K562 (cell line): ENCODE measurements at regions not wholly inside any gene's neighbourhood (a gene's known extent, or its start where the extent isn't known, plus 50 kb on each side); places are given as distances from the start of the nearest gene placed in this dataset.

ENCODE experiments used
- BDP1 ChIP-seq: IDR thresholded peaks from 3 replicates; pipeline ENCODE4 v1.6.1; 2011; ENCODE audit not compliant: insufficient read length, insufficient read depth
- BMI1 ChIP-seq: fragments of 150-350 bp; IDR thresholded peaks from 2 replicates; pipeline ENCODE4 v1.6.1; 2014; ENCODE audit warnings: low read length
- E2F3 ChIP-seq: fragments of 250-450 bp; sonication (Bioruptor Pico); IDR thresholded peaks from 2 replicates; pipeline ENCODE4 v1.4.0; 2020; ENCODE audit warnings: mild to moderate bottlenecking
- EZH2 ChIP-seq: IDR thresholded peaks from 2 replicates; pipeline ENCODE4 v1.6.1; 2012; ENCODE audit warnings: low read depth, mild to moderate bottlenecking, inconsistent platforms, low read length, borderline replicate concordance
- MYC ChIP-seq, 2 experiments: fragments of 250-450 bp in 1 of 2; sonication (Bioruptor Pico) in 1 of 2; IDR thresholded peaks; 2 replicates each; pipeline versions ENCODE4 v1.5.1 to v1.6.1; 2012 to 2021; ENCODE audit warnings: low read depth in 2 of 2, borderline replicate concordance in 1 of 2, improper control_type of control experiment in 1 of 2, low read length in 1 of 2, mild to moderate bottlenecking in 1 of 2, moderate library complexity in 1 of 2
- POLR2AphosphoS5 ChIP-seq: IDR thresholded peaks from 2 replicates; pipeline ENCODE4 v1.6.1; 2011; ENCODE audit warnings: mild to moderate bottlenecking, low read depth, low read length, moderate library complexity; ENCODE audit not compliant: control insufficient read depth, insufficient read depth
- PRMT5 ChIP-seq: sonication (generic); formaldehyde crosslinking; IDR thresholded peaks from 2 replicates; pipeline ENCODE4 v1.5.0; 2020; ENCODE audit warnings: missing genetic modification reagents
- SPI1 ChIP-seq: IDR thresholded peaks from 2 replicates; pipeline ENCODE4 v1.6.1; 2011; ENCODE audit warnings: low read depth, low read length, control low read depth, borderline replicate concordance
- TAF1 ChIP-seq: IDR thresholded peaks from 2 replicates; pipeline ENCODE4 v1.6.1; 2011; ENCODE audit warnings: mild to moderate bottlenecking, low read length, moderate library complexity; ENCODE audit not compliant: insufficient read depth, control insufficient read depth, severe bottlenecking; ENCODE audit errors: extremely low read depth
- TEAD4 ChIP-seq, 2 experiments: sonication (generic) in 1 of 2; formaldehyde crosslinking in 1 of 2; IDR thresholded peaks; 2 replicates each; pipeline versions ENCODE4 v1.6.1 to v1.8.0; 2012 to 2022; ENCODE audit warnings: borderline replicate concordance in 1 of 2, inconsistent platforms in 1 of 2, low read length in 1 of 2, mild to moderate bottlenecking in 1 of 2, missing genetic modification reagents in 1 of 2
- U2AF2 ChIP-seq: fragments of 200-400 bp; formaldehyde crosslinking; optimal IDR thresholded peaks from 2 replicates; pipeline ENCODE3; 2017; ENCODE audit warnings: low read depth, mild to moderate bottlenecking, low read length
- ZNF23 ChIP-seq: fragments of 250-450 bp; sonication (Bioruptor Pico); IDR thresholded peaks from 2 replicates; pipeline ENCODE4 v1.4.0; 2020; ENCODE audit warnings: mild to moderate bottlenecking
- ZNF324 ChIP-seq: fragments of 250-450 bp; sonication (Bioruptor Pico); IDR thresholded peaks from 2 replicates; pipeline ENCODE4 v1.4.0; 2020; ENCODE audit warnings: mild to moderate bottlenecking
- TF ChIP-seq, protein P1 (sequence below), 3 experiments: IDR thresholded peaks in 2 of 3; conservative IDR thresholded peaks in 1 of 3; 2 replicates each; pipeline ENCODE4 v1.5.1; 2011 to 2012; ENCODE audit warnings: low read length in 3 of 3, mild to moderate bottlenecking in 3 of 3, control low read depth in 2 of 3, improper control_type of control experiment in 1 of 3, inconsistent platforms in 1 of 3, low read depth in 1 of 3, mixed read lengths in 1 of 3, moderate library complexity in 1 of 3; ENCODE audit not compliant: insufficient read depth in 2 of 3

DNA sequence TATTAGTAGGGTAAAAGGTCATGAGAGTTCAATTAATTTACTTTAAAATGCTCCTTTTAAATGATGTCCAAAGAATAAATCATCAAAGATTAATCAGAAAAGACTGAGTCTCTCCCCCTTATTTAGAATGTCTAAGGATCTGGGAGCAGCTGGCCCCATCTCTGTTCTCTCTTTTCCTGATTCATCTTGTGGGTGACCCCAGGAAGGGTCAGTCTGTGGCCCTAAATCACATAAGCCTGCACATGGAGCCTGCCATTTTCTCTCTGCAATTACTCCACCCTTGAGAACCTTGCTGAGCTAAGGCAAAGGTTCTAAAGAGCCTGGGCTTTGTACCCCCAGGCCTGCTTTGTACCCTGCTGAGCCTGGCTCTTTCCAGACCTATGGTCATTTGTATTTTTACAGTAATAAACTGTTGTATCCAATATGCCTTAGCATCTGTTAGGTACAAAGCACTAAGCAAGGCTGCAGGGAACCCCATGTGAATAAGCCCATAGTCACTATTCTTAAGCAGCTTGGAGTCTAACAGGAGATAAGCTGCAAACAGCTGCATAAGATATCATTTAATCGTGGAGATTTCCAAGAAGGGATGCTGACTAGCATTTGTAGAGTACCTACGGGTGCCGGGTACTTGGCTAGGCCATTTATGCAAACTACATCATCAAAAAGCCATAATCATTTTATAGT lies 431.0 kb upstream of the MARCKS start:
- no peak for TF ChIP-seq E2F3 (CRISPR knock-in tag)
- TF ChIP-seq PRMT5 (CRISPR knock-in tag), result no peak
- TF ChIP-seq, protein P1, sequence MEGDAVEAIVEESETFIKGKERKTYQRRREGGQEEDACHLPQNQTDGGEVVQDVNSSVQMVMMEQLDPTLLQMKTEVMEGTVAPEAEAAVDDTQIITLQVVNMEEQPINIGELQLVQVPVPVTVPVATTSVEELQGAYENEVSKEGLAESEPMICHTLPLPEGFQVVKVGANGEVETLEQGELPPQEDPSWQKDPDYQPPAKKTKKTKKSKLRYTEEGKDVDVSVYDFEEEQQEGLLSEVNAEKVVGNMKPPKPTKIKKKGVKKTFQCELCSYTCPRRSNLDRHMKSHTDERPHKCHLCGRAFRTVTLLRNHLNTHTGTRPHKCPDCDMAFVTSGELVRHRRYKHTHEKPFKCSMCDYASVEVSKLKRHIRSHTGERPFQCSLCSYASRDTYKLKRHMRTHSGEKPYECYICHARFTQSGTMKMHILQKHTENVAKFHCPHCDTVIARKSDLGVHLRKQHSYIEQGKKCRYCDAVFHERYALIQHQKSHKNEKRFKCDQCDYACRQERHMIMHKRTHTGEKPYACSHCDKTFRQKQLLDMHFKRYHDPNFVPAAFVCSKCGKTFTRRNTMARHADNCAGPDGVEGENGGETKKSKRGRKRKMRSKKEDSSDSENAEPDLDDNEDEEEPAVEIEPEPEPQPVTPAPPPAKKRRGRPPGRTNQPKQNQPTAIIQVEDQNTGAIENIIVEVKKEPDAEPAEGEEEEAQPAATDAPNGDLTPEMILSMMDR (IDR thresholded peaks at IDR 0.05 in 2 of 3, conservative IDR thresholded peaks at IDR 0.05 in 1 of 3; ENCODE audit: insufficient read depth in 2 of 3, low read depth in 1 of 3, low read length in 3 of 3), result no peak
- no peak for TF ChIP-seq TAF1
- TF ChIP-seq TEAD4 (IDR thresholded peaks at IDR 0.05; ENCODE audit: low read length), result no peak
- no peak for TF ChIP-seq TEAD4 (CRISPR knock-in tag; IDR thresholded peaks at IDR 0.05; ENCODE audit: borderline replicate concordance)
- no peak for TF ChIP-seq ZNF324 (CRISPR knock-in tag)
- no peak for TF ChIP-seq BDP1
- TF ChIP-seq ZNF23 (CRISPR knock-in tag), result no peak
- TF ChIP-seq POLR2AphosphoS5, result no peak
- TF ChIP-seq EZH2, result no peak
- TF ChIP-seq U2AF2, result no peak
- TF ChIP-seq SPI1, result no peak
- no peak for TF ChIP-seq MYC (IDR thresholded peaks at IDR 0.05; ENCODE audit: low read depth, low read length)
- TF ChIP-seq MYC (CRISPR knock-in tag; IDR thresholded peaks at IDR 0.05; ENCODE audit: borderline replicate concordance, low read depth), result no peak
- no peak for TF ChIP-seq BMI1
